ENCODE measurements at regions not wholly inside any gene's neighbourhood (a gene's known extent, or its start where the extent isn't known, plus 50 kb on each side); places are given as distances from the start of the nearest gene placed in this dataset.

- TF ChIP-seq EZH2phosphoT487 (IDR thresholded peaks at IDR 0.05; ENCODE audit: insufficient read depth, low read depth) (no peak), EZH2 (IDR thresholded peaks at IDR 0.05; ENCODE audit: insufficient read depth, poor library complexity, severe bottlenecking) (no peak)
These were observed 212.3 kb upstream of the FGF13 start for GRCh38 chrX:138923805-138924204.
